ENCODE measurements at regions not wholly inside any gene's neighbourhood (a gene's known extent, or its start where the extent isn't known, plus 50 kb on each side); places are given as distances from the start of the nearest gene placed in this dataset.

DNA sequence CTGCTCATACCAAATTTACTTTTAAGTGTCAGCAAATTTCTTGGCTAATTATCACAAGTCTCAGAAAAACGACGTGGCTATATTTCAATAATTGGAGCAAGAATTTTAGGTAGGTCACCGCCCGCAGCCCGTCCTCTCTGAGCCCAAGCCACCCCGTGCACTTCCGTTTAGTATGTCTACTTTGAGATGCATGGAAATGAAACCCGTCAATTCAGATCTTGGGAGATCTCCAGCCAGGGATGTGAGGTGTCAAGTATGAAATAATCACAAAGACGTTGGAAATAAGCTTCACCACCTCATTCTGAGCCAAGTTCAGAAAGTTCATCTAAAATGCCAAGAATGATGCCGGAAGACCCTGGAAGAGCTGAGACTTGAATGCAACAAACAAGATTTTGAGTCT is 132.6 kb upstream of the IRF2BP2 start:
- TF ChIP-seq, protein P1, sequence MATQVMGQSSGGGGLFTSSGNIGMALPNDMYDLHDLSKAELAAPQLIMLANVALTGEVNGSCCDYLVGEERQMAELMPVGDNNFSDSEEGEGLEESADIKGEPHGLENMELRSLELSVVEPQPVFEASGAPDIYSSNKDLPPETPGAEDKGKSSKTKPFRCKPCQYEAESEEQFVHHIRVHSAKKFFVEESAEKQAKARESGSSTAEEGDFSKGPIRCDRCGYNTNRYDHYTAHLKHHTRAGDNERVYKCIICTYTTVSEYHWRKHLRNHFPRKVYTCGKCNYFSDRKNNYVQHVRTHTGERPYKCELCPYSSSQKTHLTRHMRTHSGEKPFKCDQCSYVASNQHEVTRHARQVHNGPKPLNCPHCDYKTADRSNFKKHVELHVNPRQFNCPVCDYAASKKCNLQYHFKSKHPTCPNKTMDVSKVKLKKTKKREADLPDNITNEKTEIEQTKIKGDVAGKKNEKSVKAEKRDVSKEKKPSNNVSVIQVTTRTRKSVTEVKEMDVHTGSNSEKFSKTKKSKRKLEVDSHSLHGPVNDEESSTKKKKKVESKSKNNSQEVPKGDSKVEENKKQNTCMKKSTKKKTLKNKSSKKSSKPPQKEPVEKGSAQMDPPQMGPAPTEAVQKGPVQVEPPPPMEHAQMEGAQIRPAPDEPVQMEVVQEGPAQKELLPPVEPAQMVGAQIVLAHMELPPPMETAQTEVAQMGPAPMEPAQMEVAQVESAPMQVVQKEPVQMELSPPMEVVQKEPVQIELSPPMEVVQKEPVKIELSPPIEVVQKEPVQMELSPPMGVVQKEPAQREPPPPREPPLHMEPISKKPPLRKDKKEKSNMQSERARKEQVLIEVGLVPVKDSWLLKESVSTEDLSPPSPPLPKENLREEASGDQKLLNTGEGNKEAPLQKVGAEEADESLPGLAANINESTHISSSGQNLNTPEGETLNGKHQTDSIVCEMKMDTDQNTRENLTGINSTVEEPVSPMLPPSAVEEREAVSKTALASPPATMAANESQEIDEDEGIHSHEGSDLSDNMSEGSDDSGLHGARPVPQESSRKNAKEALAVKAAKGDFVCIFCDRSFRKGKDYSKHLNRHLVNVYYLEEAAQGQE (IDR thresholded peaks at IDR 0.05; ENCODE audit: low read depth): no peak
- TF ChIP-seq, protein P2, sequence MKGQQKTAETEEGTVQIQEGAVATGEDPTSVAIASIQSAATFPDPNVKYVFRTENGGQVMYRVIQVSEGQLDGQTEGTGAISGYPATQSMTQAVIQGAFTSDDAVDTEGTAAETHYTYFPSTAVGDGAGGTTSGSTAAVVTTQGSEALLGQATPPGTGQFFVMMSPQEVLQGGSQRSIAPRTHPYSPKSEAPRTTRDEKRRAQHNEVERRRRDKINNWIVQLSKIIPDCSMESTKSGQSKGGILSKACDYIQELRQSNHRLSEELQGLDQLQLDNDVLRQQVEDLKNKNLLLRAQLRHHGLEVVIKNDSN (IDR thresholded peaks at IDR 0.05): no peak
- TF ChIP-seq TCF12 (IDR thresholded peaks at IDR 0.05; ENCODE audit: low read depth) (no peak), ZBTB7A (IDR thresholded peaks at IDR 0.05; ENCODE audit: low read depth) (no peak), TEAD4 (IDR thresholded peaks at IDR 0.05) (no peak), CEBPB (IDR thresholded peaks at IDR 0.05) (no peak), EP300 (IDR thresholded peaks at IDR 0.05; ENCODE audit: borderline replicate concordance) (no peak), RAD21 (IDR thresholded peaks at IDR 0.05; ENCODE audit: low read depth) (no peak), EGR1 (IDR thresholded peaks at IDR 0.05) (no peak), NFIC (IDR thresholded peaks at IDR 0.05) (no peak), CREB1 (IDR thresholded peaks at IDR 0.05; ENCODE audit: low read depth) (no peak), FOXM1 (IDR thresholded peaks at IDR 0.05; ENCODE audit: borderline replicate concordance, low read depth) (no peak), TAF1 (IDR thresholded peaks at IDR 0.05; ENCODE audit: low read depth) (no peak), YY1 (IDR thresholded peaks at IDR 0.05; ENCODE audit: low read depth) (no peak)
- TF ChIP-seq, protein P3, sequence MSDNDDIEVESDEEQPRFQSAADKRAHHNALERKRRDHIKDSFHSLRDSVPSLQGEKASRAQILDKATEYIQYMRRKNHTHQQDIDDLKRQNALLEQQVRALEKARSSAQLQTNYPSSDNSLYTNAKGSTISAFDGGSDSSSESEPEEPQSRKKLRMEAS (IDR thresholded peaks at IDR 0.05): no peak

DNA sequence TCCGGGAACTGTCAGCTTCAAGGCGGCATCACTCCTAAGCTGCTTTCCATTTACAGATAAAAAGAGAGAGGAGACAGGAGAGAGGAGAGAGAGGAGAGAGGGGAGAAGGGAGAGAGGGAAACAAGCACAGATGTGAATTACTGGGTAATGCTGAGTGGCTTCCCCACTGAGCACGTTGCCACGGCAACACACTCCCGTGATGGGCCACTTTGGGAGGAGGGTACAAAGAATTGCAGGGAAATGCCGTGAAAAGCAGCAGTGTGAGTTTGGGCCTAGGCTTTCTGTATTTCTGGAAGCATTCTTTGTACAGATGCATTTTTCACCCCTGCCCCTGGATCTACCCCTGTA is 128.0 kb upstream of the IRF2BP2 start:
- TF ChIP-seq CREB1 (IDR thresholded peaks at IDR 0.05; ENCODE audit: low read depth): no peak
- TF ChIP-seq EGR1 (IDR thresholded peaks at IDR 0.05): no peak
- TF ChIP-seq TAF1 (IDR thresholded peaks at IDR 0.05; ENCODE audit: low read depth): no peak
- TF ChIP-seq FOXM1 (IDR thresholded peaks at IDR 0.05; ENCODE audit: borderline replicate concordance, low read depth): no peak
- TF ChIP-seq YY1 (IDR thresholded peaks at IDR 0.05; ENCODE audit: low read depth): no peak

DNA sequence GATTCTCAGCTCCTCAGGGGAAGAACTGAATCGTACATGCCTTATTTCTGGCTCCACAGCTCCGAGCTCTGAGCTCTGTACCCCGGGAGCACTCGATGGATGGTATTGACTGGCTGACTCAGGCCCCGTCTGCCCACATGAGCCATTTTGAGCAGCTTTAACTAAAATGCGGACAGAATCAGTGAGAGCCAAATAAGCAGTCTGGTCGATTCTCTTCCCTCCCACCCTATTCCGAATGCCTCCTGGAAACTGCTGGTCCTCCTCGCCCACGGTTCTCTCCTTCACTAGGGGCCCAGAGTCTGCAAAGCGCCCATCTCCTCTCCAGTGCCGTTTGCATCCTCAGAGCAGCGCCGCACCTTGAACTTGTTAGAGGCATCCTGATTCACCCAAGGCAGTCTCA is 125.9 kb upstream of the IRF2BP2 start:
- no peak for TF ChIP-seq YY1 (IDR thresholded peaks at IDR 0.05; ENCODE audit: low read depth)
- TF ChIP-seq EP300 (IDR thresholded peaks at IDR 0.05; ENCODE audit: borderline replicate concordance): no peak
- no peak for TF ChIP-seq TCF12 (IDR thresholded peaks at IDR 0.05; ENCODE audit: low read depth)
- TF ChIP-seq, protein P2 (IDR thresholded peaks at IDR 0.05): no peak

DNA sequence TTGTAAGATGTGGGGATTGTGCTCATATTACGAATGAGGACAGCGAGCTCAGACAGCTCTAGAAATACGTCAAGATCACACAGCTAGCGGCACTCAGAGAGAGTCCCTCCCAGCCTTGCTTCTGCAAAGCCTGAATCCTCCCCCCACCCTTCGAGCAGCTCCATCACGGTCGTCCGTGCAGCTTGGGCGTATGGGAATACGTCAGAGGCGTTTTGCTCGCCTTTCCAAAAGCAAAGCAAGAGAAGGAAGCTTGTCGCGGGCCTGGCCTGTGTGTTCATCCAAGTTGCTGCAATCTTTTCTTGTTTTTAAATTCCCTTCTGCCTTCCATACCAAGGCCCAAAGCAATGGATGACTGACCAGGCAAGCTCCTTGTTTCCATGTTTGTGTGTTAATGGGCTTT is 125.5 kb upstream of the IRF2BP2 start:
- no peak for TF ChIP-seq NFIC (IDR thresholded peaks at IDR 0.05)
- no peak for TF ChIP-seq YY1 (IDR thresholded peaks at IDR 0.05; ENCODE audit: low read depth)
- no peak for TF ChIP-seq FOXM1 (IDR thresholded peaks at IDR 0.05; ENCODE audit: borderline replicate concordance, low read depth)
- TF ChIP-seq TCF12 (IDR thresholded peaks at IDR 0.05; ENCODE audit: low read depth): no peak
- TF ChIP-seq, protein P2 (IDR thresholded peaks at IDR 0.05): no peak
- no peak for TF ChIP-seq ZBTB7A (IDR thresholded peaks at IDR 0.05; ENCODE audit: low read depth)
- TF ChIP-seq TEAD4 (IDR thresholded peaks at IDR 0.05): no peak

DNA sequence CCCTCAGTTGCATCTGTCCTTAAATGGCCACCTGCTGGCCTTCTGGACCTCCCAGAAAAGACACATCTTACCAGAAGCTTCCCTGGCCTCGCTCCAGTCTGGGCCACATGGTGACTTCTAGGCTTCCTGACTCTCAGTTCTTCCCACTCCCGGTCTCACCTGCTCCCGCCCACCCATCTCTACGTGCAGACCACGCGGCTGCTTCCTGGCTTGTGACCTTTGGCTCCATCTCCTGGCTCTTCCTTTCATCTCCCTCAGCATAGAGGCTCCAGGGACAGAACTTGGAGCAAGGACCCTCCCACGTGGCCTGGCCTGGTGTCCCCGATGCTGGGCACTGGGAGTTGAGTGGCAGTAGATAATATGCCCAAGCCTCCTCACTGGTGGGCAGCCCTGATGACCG is 124.9 kb upstream of the IRF2BP2 start:
- peak; percentile 28; the same call in 1 of the 2 replicates for TF ChIP-seq RAD21 (IDR thresholded peaks at IDR 0.05; ENCODE audit: low read depth)
- TF ChIP-seq, protein P2 (IDR thresholded peaks at IDR 0.05): no peak
- TF ChIP-seq, protein P1 (IDR thresholded peaks at IDR 0.05; ENCODE audit: low read depth): no peak
- no peak for TF ChIP-seq TCF12 (IDR thresholded peaks at IDR 0.05; ENCODE audit: low read depth)
- TF ChIP-seq CEBPB (IDR thresholded peaks at IDR 0.05): no peak

DNA sequence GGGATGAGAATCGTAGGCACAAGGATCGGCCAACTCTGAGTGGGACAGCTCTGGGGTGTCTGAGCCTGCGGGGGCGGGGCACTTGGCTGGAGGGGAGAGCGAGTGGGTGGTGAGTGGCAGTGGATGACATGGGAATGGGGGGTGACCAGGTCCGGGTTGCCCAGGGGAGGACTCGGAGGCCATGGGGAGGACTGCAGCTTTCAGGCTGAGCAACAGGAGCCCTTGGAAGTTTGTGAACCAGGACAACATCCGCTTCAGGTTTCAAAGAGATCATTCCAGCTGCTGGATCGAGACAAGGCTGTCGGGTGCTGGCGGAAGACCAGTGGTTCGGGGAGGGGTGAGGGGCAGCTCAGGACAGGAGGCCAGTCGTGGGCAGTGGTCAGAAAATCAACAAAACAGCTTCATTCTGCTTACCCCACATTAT is 124.4 kb upstream of the IRF2BP2 start:
- no peak for TF ChIP-seq TCF12 (IDR thresholded peaks at IDR 0.05; ENCODE audit: low read depth)
- TF ChIP-seq EP300 (IDR thresholded peaks at IDR 0.05; ENCODE audit: borderline replicate concordance): no peak
- no peak for TF ChIP-seq NFIC (IDR thresholded peaks at IDR 0.05)
